Fibroblast of lung (primary cell): ENCODE measurements at regions not wholly inside any gene's neighbourhood (a gene's known extent, or its start where the extent isn't known, plus 50 kb on each side); places are given as distances from the start of the nearest gene placed in this dataset.

Experiments used
- DNase-seq, 2 donors: peaks; one replicate each; pipeline versions ENCODE4 v3.0.0 to v3.0.0-alpha.2; 2010; ENCODE audit warnings: low read depth in 2 of 2
- H2AFZ ChIP-seq: 2 replicates; pipeline ENCODE4 v1.5.1; 2012; ENCODE audit warnings: low read length, control low read depth, inconsistent platforms
- H3K27ac ChIP-seq: 2 replicates; pipeline ENCODE4 v1.5.1; 2011; ENCODE audit warnings: low read length, control low read depth; ENCODE audit not compliant: insufficient read depth
- H3K27me3 ChIP-seq: 2 replicates; pipeline ENCODE4 v1.5.1; 2011; ENCODE audit warnings: mild to moderate bottlenecking, low read length; ENCODE audit not compliant: control insufficient read depth, insufficient read depth
- H3K36me3 ChIP-seq: 2 replicates; pipeline ENCODE4 v1.5.1; 2011; ENCODE audit warnings: low read length; ENCODE audit not compliant: control insufficient read depth, insufficient read depth
- H3K4me1 ChIP-seq: 2 replicates; pipeline ENCODE4 v1.5.1; 2011; ENCODE audit warnings: low read length; ENCODE audit not compliant: control insufficient read depth, insufficient read depth; ENCODE audit errors: extremely low read depth
- H3K4me2 ChIP-seq: 2 replicates; pipeline ENCODE4 v1.5.1; 2011; ENCODE audit warnings: low read length, control low read depth; ENCODE audit not compliant: insufficient read depth; ENCODE audit errors: extremely low read depth
- H3K4me3 ChIP-seq, 4 experiments: fragments of 200-600 bp in 1 of 4; sonication (generic) in 1 of 4; replicated peaks in 1 of 4; 2 replicates each; pipeline ENCODE4 v1.5.1; 2011 to 2016; ENCODE audit warnings: low read length in 4 of 4, low read depth in 3 of 4, mild to moderate bottlenecking in 3 of 4, control low read depth in 2 of 4, inconsistent platforms in 1 of 4, mixed read lengths in 1 of 4; ENCODE audit not compliant: insufficient read depth in 1 of 4; ENCODE audit errors: control extremely low read depth in 1 of 4
- H3K79me2 ChIP-seq: 2 replicates; pipeline ENCODE4 v1.5.1; 2012; ENCODE audit warnings: mild to moderate bottlenecking, low read length, inconsistent platforms; ENCODE audit not compliant: control insufficient read depth, insufficient read depth
- H3K9ac ChIP-seq: 2 replicates; pipeline ENCODE4 v1.5.1; 2011; ENCODE audit warnings: mild to moderate bottlenecking, low read length, control low read depth; ENCODE audit not compliant: insufficient read depth
- H3K9me3 ChIP-seq: 2 replicates; pipeline ENCODE4 v1.5.1; 2012; ENCODE audit warnings: low read depth, low read length; ENCODE audit not compliant: control insufficient read depth, insufficient read depth
- H4K20me1 ChIP-seq: 2 replicates; pipeline ENCODE4 v1.5.1; 2011; ENCODE audit warnings: low read length; ENCODE audit not compliant: control insufficient read depth, insufficient read depth; ENCODE audit errors: extremely low read depth
- CTCF ChIP-seq, 2 donors: IDR thresholded peaks in 1 of 2; conservative IDR thresholded peaks in 1 of 2; 1 replicate in 1 of 2; 2 replicates in 1 of 2; pipeline ENCODE4 v1.5.1; 2011 to 2012; ENCODE audit warnings: low read length in 2 of 2, control low read depth in 1 of 2, inconsistent platforms in 1 of 2, low read depth in 1 of 2, mild to moderate bottlenecking in 1 of 2
- EZH2 ChIP-seq: IDR thresholded peaks from 2 replicates; pipeline ENCODE4 v1.5.1; 2012; ENCODE audit warnings: low read length, control low read depth, mild to moderate bottlenecking; ENCODE audit errors: missing control alignments

GRCh38 chr21:35819134-35819533 is 241.2 kb downstream of the SETD4 start:
- Histone ChIP-seq H4K20me1 (no peaks in the 10 kb centered on the region), H3K27ac (no peak overlapping the region), H2AFZ (no peak overlapping the region), H3K9me3 (no peaks in the 10 kb centered on the region), H3K4me2 (no peak overlapping the region), H3K4me1 (no peaks in the 10 kb centered on the region), H3K79me2 (no peaks in the 10 kb centered on the region), H3K36me3 (no peaks in the 10 kb centered on the region), H3K4me3 (no peak overlapping the region), H3K27me3 (no peaks in the 10 kb centered on the region), H3K9ac (no peak overlapping the region)
- no peak for TF ChIP-seq CTCF (conservative IDR thresholded peaks at IDR 0.05 in 1 of 2, IDR thresholded peaks at IDR 0.05 in 1 of 2; ENCODE audit: low read depth in 1 of 2, low read length in 2 of 2)
- no peak for TF ChIP-seq EZH2
- no peak for DNase-seq

GRCh38 chr21:35818597-35818996 is 241.7 kb downstream of the SETD4 start:
- no peak overlapping the region for H3K4me3 ChIP-seq
- no peak for TF ChIP-seq CTCF (conservative IDR thresholded peaks at IDR 0.05 in 1 of 2, IDR thresholded peaks at IDR 0.05 in 1 of 2; ENCODE audit: low read depth in 1 of 2, low read length in 2 of 2)
- TF ChIP-seq EZH2 = no peak
- no peak overlapping the region for H3K9ac ChIP-seq
- H4K20me1 ChIP-seq = no peaks in the 10 kb centered on the region
- DNase-seq = no peak
- H3K79me2 ChIP-seq = no peaks in the 10 kb centered on the region
- H3K27me3 ChIP-seq = no peaks in the 10 kb centered on the region
- no peaks in the 10 kb centered on the region for H3K9me3 ChIP-seq
- no peak overlapping the region for H3K27ac ChIP-seq
- H3K4me2 ChIP-seq = no peak overlapping the region
- H3K36me3 ChIP-seq = no peaks in the 10 kb centered on the region
- H2AFZ ChIP-seq = no peak overlapping the region
- no peaks in the 10 kb centered on the region for H3K4me1 ChIP-seq

- no peaks in the 10 kb centered on the region for H3K9me3 ChIP-seq
- TF ChIP-seq EZH2 (no peak), CTCF (conservative IDR thresholded peaks at IDR 0.05 in 1 of 2, IDR thresholded peaks at IDR 0.05 in 1 of 2; ENCODE audit: low read depth in 1 of 2, low read length in 2 of 2) (no peak)
Measured at GRCh38 chr21:35814858-35815619, 245.3 kb downstream of the SETD4 start.

More at GRCh38 chr21:35814858-35815619, 245.3 kb downstream of the SETD4 start:
- Histone ChIP-seq H3K36me3 (no peaks in the 10 kb centered on the region), H2AFZ (peak overlapping the region; percentile 31), H3K27me3 (no peaks in the 10 kb centered on the region), H4K20me1 (no peaks in the 10 kb centered on the region), H3K9ac (no peak overlapping the region), H3K79me2 (no peaks in the 10 kb centered on the region), H3K4me3 (no peak overlapping the region), H3K4me1 (no peaks in the 10 kb centered on the region), H3K4me2 (no peak overlapping the region), H3K27ac (no peak overlapping the region)
- no peak for DNase-seq
